ENCODE measurements at regions not wholly inside any gene's neighbourhood (a gene's known extent, or its start where the extent isn't known, plus 50 kb on each side); places are given as distances from the start of the nearest gene placed in this dataset.

DNA sequence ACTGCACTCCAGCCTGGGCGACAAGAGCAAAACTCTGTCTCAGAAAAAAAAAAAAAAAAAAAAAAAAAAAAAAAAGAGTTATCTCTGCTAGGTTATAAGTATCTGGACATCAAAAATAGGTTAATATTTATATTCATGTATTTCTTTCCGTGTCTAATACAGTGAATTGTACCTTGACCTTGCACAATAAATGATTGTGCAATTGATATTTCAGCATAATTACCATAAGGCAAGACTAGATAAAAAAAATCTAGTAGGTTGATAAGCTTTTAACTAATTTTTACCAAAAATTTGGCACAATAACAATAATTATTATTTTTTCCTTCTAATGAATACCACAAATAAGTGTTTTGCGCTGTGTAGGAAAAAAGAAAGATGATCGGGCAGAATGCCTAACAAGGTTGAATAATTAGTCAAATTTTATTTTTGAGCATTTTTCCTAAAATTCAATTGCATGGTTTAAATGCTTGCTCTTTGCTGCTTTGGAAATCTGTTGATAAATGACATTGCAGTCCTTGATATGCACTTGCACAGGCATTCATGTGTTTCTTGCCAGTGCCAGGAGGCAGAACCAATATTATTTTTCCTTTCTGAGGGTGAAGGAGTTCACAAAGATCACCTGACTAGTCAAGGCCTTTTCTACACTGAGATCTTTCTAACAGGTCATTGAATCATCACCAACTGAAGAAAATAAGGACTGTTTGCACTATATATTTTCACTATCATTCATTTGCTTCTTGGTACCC, 127.5 kb downstream of the ARRDC3 start:
- no peak for TF ChIP-seq CTCF (conservative IDR thresholded peaks at IDR 0.05; ENCODE audit: low read length)
- no peak for TF ChIP-seq EZH2phosphoT487 (IDR thresholded peaks at IDR 0.05; ENCODE audit: borderline replicate concordance, low read depth, low read length)

Data from OCI-LY7 (cell line).